ENCODE measurements at regions not wholly inside any gene's neighbourhood (a gene's known extent, or its start where the extent isn't known, plus 50 kb on each side); places are given as distances from the start of the nearest gene placed in this dataset.

DNA sequence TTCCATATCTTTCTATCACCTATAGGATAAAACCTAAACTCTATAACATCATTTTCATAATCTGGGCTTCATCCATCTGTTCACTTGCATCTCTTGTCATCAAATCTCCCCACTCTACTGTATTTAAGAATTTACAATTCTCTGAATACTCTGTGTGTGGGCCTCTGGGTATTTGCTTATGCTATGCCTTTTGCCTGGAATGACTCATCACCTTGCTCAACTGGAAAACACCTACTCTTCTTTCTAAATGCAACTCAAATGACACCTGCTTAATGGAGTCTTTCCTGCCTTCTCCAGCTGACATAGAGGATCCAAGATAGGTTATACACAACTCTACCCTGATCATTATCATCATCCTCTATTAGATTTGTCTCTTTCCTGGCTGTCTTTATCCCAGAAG is 421.7 kb downstream of the SPATA31D1 start:
- no peak for DNase-seq

DNA sequence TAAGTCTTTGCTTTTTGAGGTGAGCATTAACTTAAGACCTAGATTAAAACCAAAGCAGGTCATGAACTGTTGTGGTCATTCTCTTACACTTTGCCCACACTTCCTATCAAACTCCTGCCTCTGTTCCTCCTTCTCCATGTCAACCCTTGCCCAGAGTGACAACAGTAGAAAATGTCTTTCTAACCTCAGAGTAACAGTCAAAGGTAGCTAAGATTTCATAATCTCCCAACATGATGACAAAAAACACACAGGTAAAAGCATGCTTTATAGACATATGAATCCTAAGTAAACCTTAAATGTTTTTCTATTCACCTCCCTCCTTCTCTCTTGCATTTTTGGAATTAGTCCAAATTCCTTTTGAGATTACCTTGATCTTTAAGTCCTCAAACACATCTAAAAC is 422.3 kb downstream of the SPATA31D1 start:
- Histone ChIP-seq H3K4me1 (ENCODE audit: low read depth) (peaks cover 4% of the 10 kb centered on the region), H3K9me3 (no peaks in the 10 kb centered on the region), H3K4me3 (no peak overlapping the region), H3K36me3 (ENCODE audit: low read depth) (no peaks in the 10 kb centered on the region)
- intact Hi-C loops (cut with DNase I, micrococcal nuclease), result no loop called here
- ATAC-seq, result peak; percentile 15
- TF ChIP-seq, protein P1, sequence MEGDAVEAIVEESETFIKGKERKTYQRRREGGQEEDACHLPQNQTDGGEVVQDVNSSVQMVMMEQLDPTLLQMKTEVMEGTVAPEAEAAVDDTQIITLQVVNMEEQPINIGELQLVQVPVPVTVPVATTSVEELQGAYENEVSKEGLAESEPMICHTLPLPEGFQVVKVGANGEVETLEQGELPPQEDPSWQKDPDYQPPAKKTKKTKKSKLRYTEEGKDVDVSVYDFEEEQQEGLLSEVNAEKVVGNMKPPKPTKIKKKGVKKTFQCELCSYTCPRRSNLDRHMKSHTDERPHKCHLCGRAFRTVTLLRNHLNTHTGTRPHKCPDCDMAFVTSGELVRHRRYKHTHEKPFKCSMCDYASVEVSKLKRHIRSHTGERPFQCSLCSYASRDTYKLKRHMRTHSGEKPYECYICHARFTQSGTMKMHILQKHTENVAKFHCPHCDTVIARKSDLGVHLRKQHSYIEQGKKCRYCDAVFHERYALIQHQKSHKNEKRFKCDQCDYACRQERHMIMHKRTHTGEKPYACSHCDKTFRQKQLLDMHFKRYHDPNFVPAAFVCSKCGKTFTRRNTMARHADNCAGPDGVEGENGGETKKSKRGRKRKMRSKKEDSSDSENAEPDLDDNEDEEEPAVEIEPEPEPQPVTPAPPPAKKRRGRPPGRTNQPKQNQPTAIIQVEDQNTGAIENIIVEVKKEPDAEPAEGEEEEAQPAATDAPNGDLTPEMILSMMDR (IDR thresholded peaks at IDR 0.05), result no peak
- DNase-seq, result no peak

More for the DNA sequence above, 421.7 kb downstream of the SPATA31D1 start:
- Histone ChIP-seq H3K4me1 (ENCODE audit: low read depth) (peaks cover 4% of the 10 kb centered on the region), H3K36me3 (ENCODE audit: low read depth) (no peaks in the 10 kb centered on the region), H3K4me3 (no peak overlapping the region), H3K9me3 (no peaks in the 10 kb centered on the region)
- intact Hi-C loops (cut with DNase I, micrococcal nuclease), result no loop called here
- ATAC-seq, result peak; percentile 63
- TF ChIP-seq, protein P1 (IDR thresholded peaks at IDR 0.05), result no peak

DNA sequence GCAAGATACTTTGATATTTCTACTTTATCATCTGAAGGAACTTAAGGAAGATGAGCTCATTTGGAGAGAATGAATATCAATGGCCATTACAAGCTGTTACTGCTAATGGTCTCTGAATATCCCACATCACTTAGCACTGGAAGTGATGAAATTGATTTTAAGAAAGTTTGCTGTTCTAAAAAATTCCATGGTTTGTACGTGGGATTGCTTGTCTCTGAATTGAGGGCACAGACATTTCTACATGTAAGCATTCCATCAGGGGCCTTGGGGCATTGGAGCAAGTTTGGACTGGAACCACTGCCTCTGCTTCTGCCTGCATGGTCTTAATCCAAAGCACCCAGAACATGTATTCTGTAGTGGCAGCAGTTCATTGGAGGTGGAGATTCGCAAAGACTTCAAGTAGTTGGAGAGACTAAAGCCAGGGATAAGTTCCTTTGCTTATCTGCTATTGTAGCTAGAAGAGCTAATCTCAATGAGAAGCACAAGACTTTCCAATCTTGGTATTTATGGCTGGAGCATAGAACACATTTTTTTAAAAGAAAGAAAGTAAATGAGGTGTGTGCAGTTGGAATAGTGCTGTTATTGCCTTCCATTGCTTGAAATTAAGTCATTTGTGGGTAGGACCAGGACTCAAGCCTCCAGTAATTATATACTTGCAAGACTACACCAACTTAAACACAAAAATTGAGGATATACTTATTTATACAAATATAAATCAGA is 424.2 kb downstream of the SPATA31D1 start:
- no peak for ATAC-seq
- Histone ChIP-seq H3K9me3 (no peaks in the 10 kb centered on the region), H3K4me1 (ENCODE audit: low read depth) (peaks cover 4% of the 10 kb centered on the region), H3K36me3 (ENCODE audit: low read depth) (no peaks in the 10 kb centered on the region), H3K4me3 (no peak overlapping the region)
- DNase-seq, result no peak
- intact Hi-C loops (cut with DNase I, micrococcal nuclease), result no loop called here
- TF ChIP-seq, protein P1 (IDR thresholded peaks at IDR 0.05), result no peak

DNA sequence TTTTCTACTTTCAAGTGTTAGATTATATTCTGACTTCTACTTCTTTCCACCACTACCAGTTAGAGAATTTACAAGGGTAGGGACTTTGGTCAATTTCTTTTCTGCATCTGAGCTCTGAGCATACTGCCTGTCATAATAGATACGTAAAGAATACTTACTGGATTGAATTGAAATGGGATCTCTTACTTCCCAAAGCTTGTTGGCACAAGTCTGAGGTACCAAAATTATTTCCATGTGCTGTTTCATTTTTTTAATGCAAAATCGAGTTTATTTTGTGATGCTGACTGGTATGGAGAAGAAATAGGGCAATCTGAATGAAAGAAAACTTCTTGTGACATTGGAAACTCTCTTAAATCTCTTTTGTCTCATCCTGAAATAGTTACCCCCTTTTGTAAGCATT is 428.9 kb downstream of the SPATA31D1 start:
- ATAC-seq (no peak), DNase-seq (no peak)
- Histone ChIP-seq H3K9me3 (no peaks in the 10 kb centered on the region), H3K36me3 (ENCODE audit: low read depth) (no peaks in the 10 kb centered on the region), H3K4me3 (no peak overlapping the region), H3K4me1 (ENCODE audit: low read depth) (peaks cover 16% of the 10 kb centered on the region)
- intact Hi-C loops (cut with DNase I, micrococcal nuclease), result no loop called here
- TF ChIP-seq, protein P1 (IDR thresholded peaks at IDR 0.05), result no peak

DNA sequence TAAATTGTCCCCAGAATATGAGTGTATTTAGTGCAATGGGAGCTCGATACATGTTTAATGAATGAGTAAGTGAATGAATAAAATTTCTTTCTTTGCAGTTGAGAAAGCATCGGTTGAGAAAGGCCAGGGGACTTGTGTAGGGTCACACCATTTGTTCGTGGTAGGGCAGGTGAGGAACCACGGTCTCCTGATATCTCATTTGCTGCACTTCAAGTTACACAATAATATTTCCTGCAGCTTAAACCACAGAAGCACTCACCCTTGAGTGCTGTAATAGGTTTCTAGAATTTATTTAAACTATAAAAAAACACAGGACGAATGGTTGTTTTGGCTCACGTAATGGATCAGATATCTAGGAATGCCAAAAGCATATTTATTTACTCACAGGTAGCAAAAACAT is 429.8 kb downstream of the SPATA31D1 start:
- no peak for DNase-seq
- H3K4me3 ChIP-seq, result no peak overlapping the region
- H3K4me1 ChIP-seq (ENCODE audit: low read depth), result peaks cover 21% of the 10 kb centered on the region
- no peaks in the 10 kb centered on the region for H3K9me3 ChIP-seq
- no peaks in the 10 kb centered on the region for H3K36me3 ChIP-seq (ENCODE audit: low read depth)
- intact Hi-C loops (cut with DNase I, micrococcal nuclease), result no loop called here
- no peak for ATAC-seq
- TF ChIP-seq, protein P1 (IDR thresholded peaks at IDR 0.05), result no peak
